HEK293 (cell line): ENCODE measurements at regions not wholly inside any gene's neighbourhood (a gene's known extent, or its start where the extent isn't known, plus 50 kb on each side); places are given as distances from the start of the nearest gene placed in this dataset.

Source experiments
- KLF7 ChIP-seq: fragments of 450-650 bp; formaldehyde crosslinking; IDR thresholded peaks from 2 replicates; pipeline ENCODE4 v1.5.1; 2016; ENCODE audit warnings: missing biosample characterization, missing genetic modification characterization, borderline replicate concordance
- MYNN ChIP-seq: fragments of 450-650 bp; formaldehyde crosslinking; IDR thresholded peaks from 2 replicates; pipeline ENCODE4 v1.5.1; 2016; ENCODE audit warnings: missing biosample characterization, missing genetic modification characterization, borderline replicate concordance
- REST ChIP-seq: fragments of 450-650 bp; formaldehyde crosslinking; IDR thresholded peaks from 2 replicates; pipeline ENCODE4 v1.5.1; 2016; ENCODE audit warnings: missing biosample characterization, missing genetic modification characterization
- ZNF121 ChIP-seq: fragments of 450-650 bp; formaldehyde crosslinking; IDR thresholded peaks from 2 replicates; pipeline ENCODE4 v1.5.1; 2016; ENCODE audit warnings: missing biosample characterization, missing genetic modification characterization
- ZNF48 ChIP-seq: fragments of 450-650 bp; formaldehyde crosslinking; IDR thresholded peaks from 2 replicates; pipeline ENCODE4 v1.5.1; 2016; ENCODE audit warnings: missing biosample characterization, missing genetic modification characterization
- ZSCAN18 ChIP-seq: fragments of 450-650 bp; formaldehyde crosslinking; IDR thresholded peaks from 2 replicates; pipeline ENCODE4 v1.5.1; 2016; ENCODE audit warnings: missing biosample characterization, missing genetic modification characterization

DNA sequence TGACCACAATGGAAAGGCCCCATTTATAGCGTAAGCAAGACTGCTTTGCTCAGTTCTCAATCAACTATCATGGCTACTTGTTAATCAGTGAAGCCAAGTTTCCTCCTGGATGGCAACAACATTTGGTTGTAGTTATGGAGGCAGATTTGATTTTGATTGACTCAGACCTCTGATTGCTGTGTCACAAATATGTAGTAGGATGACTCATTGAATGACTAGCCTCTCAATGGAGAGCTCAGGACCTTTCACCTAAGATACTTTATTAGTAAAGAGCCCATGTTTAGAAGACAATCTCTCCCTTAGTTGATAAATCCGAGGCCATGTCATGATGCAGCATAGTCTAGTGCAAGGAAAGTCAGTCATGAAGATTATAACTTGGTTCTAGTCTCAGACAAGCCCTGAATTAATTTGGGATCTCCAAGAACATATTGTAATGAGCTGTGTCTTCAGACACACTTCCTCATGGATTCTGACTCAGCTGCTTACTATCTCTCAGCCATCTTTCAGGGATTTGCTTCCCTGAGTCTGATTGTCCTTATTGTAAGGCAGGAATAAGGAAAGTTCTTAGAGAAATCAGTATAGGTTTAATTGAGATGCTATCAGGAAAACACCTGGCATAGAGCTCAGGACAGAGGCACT is 397.4 kb upstream of the TMCO5A start:
- TF ChIP-seq REST (tag by site-specific recombination) (no peak), MYNN (tag by site-specific recombination) (no peak), ZNF121 (no peak), KLF7 (tag by site-specific recombination) (no peak), ZNF48 (tag by site-specific recombination) (no peak), ZSCAN18 (tag by site-specific recombination) (no peak)
